GM21390 (cell line): ENCODE measurements at regions not wholly inside any gene's neighbourhood (a gene's known extent, or its start where the extent isn't known, plus 50 kb on each side); places are given as distances from the start of the nearest gene placed in this dataset.
"Not testable (repeated sequence)": the region's sequence is repeated elsewhere in the genome, so short reads cannot be mapped to it uniquely, and the experiment has no call there.

Source experiments
- ATAC-seq: cut with Tn5 transposase; IDR thresholded peaks from one replicate; pipeline ENCODE4 v1.9.1; 2021; ENCODE audit not compliant: unreplicated experiment

- no peak for ATAC-seq
Measured at GRCh38 chr16:85269165-85269564, 156.9 kb upstream of the CIBAR2 start.

DNA sequence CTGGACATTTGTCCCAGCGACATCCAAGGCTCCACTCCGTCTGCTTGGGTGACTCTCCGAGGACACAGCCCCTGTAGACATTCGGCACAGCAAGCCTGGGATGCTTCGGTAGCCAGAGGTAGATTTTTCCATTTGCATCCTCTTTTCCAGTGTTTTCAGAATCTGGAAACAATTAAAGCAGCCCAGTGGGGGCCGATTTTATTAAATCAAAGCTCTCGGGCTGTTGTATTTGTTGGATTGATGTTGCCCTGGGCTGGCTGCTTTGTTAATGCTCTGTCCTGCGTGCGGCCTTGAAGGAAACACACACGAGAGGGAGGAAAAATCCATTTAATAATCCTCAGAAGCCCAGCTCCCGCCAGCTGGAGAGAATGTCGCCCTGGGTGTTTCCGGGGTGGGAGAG lies 158.1 kb upstream of the CIBAR2 start:
- no peak for ATAC-seq

- ATAC-seq = no peak
Measured at GRCh38 chr16:85271198-85271597, 158.9 kb upstream of the CIBAR2 start.

GRCh38 chr16:85273293-85273692 lies 161.0 kb upstream of the CIBAR2 start:
- ATAC-seq = no peak

DNA sequence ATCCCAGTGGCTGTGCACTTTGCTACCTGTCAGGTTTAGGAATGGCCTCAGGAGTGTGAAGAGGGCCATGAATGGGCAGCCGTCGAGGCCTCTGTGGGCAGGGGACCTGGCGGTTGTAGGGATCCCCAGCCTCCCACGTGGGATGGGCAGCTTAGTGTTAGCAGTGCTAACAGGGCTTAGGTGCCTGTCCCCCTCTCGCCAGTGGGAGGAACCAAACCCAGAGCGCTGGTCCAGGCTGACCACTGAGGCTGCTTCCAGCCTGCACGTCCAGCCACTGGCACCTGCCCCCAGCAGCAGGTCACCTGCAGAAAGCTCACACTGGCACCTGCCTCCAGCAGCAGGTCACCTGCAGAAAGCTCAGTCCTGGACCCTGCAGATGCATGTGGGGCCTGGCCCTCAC lies 162.2 kb upstream of the CIBAR2 start:
- ATAC-seq = no peak

- ATAC-seq = no peak
Measured at GRCh38 chr16:85274924-85275323, 162.7 kb upstream of the CIBAR2 start.

- ATAC-seq = no peak
Measured at GRCh38 chr16:85275533-85276249, 163.4 kb upstream of the CIBAR2 start.

DNA sequence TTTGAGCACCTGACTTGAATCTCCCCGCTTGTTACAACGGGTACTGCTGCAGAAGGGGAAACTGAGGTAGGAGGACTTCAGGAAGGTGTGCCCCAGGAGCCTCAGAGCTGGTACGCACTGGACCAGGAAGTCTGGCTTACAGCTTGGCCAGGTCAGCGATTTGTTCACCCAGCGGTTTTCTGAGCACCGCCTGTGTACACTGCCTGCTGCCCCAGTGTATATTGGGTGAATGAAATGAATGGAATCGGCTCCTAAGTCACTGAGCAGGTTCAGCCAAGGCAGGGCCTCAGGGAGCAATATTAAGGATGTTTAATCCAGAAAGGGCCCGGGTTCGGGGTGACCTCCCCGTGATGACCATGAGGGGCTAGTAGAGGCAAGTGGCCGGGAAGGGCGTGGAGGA lies 164.0 kb upstream of the CIBAR2 start:
- ATAC-seq = no peak

DNA sequence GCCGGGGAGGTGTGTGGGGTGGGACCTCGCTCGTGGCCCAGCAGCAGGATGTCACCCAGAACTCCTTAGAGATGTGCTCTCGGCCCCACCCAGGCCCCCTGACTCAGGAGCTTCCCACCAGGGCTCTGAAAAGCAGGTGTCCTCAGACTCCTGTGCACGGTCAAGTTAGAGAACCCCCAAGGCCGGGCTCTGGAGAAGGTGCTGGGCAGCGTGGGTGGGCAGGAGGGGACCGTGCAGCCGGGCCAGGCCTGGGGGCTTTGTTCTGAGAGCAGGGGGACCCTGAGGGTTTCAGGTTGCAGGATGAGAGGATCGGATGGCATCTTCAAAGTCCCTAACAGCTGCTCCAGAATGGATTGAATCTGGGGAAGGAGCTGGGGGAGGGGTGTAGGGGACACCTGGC lies 164.4 kb upstream of the CIBAR2 start:
- no peak for ATAC-seq

DNA sequence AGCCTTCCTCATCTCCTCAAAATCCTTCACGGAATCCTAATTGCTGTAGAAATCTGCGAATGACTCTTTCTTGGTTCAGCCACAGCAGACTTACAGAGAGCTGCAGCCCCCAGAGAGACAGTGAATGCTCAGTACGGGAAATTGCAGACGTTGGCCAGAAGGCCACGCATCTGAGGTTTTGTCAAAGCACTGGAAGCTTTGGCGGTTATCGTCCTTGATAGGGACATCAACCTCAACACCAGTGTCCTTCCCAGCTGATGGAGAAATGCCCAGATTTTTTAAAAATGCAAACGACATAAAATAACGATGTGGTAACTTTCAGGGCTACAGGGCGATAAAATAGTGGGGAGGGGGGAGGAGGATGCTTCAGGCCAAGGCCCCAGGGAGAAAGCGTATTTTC lies 166.6 kb upstream of the CIBAR2 start:
- no peak for ATAC-seq

GRCh38 chr16:85279402-85279801 lies 167.1 kb upstream of the CIBAR2 start:
- no peak for ATAC-seq

DNA sequence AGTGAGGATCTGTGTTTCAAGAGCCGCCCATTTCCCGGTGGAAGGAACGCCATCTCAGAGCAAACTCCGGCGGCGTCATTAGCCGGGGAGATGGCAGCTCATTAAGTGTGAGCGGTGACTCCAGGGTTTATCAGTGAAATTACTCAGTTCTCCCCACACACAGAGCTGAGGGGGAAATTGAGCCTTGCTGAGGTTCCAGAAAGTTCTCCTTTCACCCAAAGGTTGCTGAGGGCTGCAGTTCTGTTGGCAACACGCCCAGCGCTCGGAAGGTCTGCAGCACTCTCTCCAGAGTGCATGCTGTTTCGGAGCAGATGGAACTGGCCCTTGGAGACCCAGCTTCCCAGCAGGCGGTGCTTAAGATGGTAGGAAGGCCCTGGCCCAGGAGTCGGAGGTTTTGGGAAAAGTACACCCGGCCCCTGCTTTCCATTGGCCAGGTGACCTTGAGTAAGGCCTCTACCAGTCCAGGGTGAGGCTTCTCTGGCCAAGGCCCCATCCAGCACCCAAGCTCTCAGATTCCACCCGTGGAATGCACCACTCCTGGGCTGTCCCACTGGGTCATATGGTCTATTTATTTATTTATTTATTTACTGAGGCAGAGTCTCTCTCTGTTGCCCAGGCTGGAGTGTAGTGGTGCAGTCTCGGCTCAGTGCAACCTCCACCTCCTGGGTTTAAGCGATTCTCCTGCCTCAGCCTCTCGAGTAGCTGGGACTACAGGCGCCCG lies 167.7 kb upstream of the CIBAR2 start:
- ATAC-seq = no peak

DNA sequence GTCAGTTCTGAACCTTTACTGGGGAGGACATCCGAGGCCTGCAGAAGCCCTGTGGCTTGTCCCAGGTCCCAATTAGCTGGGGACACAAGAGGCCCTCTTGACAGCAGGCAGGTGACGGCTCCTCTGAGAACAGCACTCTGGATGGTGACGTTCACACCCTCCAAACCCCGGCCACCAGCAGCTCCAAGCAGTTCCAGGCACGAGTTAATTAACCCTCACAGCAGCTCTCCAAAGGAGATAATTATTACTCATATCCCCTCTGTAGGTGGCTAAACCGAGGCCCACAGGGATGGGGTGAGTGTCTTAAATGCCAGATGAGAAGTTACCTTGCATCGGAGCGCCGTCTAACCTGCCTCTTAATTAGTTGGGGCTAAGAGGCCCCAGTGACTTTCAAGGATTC lies 168.9 kb upstream of the CIBAR2 start:
- ATAC-seq = no peak

DNA sequence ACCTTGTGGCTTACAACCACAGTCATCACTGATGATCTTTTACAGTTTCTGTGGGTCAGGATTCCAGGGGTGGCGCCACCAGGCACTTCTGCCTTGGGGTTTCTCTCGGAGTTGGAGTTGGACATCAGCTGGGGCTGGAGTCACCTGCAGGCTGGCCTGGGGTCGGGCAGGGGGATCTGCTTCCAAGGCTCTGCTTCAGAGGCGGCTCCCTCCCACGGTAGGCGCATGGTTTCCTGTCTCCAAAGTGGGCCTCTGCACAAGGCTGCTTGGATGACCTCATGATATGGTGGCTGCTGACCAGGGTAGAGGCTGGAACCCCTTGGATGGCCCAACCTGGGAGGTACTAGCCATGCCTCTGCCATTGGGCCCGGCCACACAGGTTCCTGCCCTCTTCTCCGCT lies 170.6 kb upstream of the CIBAR2 start:
- ATAC-seq = no peak

DNA sequence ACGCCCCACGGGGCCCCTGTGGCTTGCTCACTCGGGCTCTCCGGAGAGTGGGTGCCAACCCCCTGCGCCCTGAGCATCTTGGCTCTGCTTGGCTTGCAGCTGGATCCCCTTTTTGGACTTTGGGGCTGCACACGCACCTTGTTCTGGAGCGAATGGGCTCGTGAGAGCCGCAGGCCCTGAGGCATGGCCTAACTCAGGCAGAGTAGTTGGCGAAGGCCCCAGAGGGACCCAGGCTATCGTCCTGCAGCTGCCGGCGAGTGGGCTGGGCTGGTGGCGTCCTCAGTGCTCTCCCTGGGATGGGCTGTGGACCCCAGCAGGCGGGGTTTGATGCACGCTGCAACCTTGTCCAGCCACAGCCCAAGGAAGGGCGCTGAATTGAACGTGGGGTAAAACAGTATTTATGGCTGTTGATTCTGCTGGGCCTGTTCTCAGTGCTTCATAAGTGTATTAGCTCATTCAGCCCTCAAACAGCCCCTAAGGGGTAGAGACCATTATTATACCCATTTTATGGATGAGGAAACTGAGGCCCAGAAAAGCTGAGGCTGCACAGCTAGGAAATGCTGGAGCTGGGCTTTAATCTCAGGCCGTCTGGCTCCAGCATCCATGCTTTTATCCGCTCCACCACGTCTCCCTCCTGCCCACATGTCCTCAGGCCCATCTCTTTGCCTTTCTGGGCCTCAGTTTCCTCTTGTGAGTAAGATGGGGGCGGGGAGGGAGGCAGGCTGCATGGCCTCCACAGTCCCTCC lies 171.2 kb upstream of the CIBAR2 start:
- no peak for ATAC-seq

DNA sequence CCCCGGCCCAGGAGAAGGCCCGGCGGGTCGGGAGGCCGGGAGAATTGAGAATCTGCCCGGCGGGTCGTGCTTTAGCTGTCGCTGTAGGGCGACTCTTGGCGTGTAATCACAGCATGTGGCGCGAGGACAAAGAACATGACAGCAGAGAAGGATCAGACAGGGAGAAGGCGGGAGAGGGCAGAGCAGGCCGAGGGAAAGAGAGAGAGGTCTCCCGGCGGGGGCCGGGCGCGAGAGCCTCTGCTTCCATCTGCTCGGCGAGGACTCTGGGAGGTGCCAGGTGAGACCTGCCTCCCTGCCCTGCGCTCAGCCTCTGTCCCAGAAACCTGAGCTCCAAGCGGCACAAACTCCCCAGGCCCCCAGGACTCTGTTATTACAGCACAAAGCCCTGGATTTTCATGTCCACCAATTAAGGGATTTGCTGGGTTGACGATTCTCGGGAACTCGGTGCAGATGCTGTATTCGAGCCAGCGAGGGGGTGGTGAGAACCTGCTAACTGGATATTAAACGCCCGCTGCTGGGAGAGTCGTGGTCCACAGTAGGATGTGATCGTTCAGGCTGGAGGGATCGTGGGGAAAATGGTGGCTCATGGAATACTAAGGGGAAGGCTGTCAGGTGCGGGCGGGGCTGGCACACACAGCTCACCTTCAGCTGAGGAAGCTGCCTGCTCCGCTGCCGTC lies 172.0 kb upstream of the CIBAR2 start:
- no peak for ATAC-seq

DNA sequence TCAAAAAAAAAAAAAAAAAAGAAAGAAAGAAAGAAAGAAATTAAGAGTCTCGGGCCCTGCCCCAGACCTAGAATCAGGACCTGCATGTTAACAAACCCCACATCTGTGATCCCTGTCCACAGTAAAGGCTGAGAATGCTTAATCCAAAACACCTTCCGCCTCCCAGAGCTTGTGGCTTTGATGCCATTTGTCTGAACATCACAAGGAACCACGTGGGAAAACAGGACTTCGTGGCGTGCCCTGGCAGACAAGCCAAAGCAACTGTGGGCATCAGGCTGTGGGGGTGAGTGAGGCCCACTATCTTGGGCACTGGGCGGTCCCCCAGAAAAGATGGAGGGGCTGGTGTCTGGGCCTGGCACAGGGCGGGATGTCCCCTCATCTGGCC lies 173.4 kb upstream of the CIBAR2 start:
- no peak for ATAC-seq

- no peak for ATAC-seq
Measured at GRCh38 chr16:85286066-85286831, 174.0 kb upstream of the CIBAR2 start.

DNA sequence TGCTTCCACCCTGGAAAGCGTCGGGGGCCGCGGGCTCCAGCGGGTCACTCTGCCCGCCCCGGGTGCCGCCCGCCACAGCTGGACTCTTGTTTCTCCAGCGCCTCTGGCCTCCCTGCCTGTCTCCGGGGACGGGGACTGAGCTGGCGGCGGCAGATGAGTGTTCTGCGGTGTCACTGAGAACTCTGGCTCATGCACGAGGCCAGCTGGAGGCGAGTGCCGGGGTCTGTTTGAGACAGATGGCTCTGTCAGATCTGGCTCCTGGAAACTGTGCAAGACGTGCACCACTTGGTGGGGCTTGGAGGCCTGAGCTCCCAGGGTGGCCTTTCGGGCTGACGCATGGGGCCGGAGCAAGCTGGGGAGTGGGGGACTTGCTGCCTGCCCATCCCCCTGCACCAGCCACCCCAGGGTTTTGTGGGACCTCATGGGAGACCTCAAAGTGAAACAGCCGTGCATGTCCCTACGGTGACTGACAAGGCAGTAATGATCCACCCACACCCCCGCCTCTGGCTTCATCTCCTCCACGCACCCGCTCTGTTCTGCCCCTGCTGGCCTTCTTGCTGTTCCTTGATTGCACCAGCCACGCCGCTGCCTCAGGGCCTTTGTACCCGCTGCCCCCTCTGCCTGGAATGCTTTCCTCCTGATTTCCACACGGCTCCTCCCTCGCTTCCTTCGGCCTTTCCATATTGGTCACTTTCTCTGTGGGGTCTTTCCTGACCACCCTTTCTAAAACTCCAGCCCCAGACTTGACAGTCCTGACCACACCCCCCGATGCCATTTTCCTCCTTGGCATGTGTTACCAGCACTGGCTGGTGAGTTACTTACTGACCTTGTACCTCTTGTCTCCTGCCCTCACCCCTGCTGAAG lies 174.9 kb upstream of the CIBAR2 start:
- no peak for ATAC-seq

- not testable (repeated sequence) for ATAC-seq
Measured at GRCh38 chr16:85287815-85288109, 175.5 kb upstream of the CIBAR2 start.
